HCT116 (cell line): ENCODE measurements at regions not wholly inside any gene's neighbourhood (a gene's known extent, or its start where the extent isn't known, plus 50 kb on each side); places are given as distances from the start of the nearest gene placed in this dataset.

ENCODE experiments used
- ATAC-seq: fragments of 200-7000 bp; cut with Tn5 transposase; 2 replicates; pipeline ENCODE4 v1.9.1; 2020; ENCODE audit warnings: mild to moderate bottlenecking, moderate library complexity
- BruUV-seq: library from RNA; stranded (reverse); fragments of 400-500 nt; replicated peaks from 2 replicates; lab custom pipeline; 2021; lab: Mats Ljungman, UMichigan
- CTCF ChIA-PET: fragments of 300-600 bp; sonication (Branson Sonifier 250); formaldehyde crosslinking; loops from one replicate; lab custom pipeline; 2021; ENCODE audit warnings: antibody characterized with exemption; lab: Charles Lee
- POLR2A ChIA-PET: fragments of 300-600, 350-600 bp; sonication (Branson Sonifier 250); formaldehyde crosslinking; loops from one replicate; lab custom pipeline; 2021; ENCODE audit warnings: antibody characterized with exemption; lab: Charles Lee
- RAD21 ChIA-PET, 2 experiments: fragments of 300-600 bp; sonication (Branson Sonifier 250); formaldehyde crosslinking; loops; one replicate each; lab custom pipeline; 2023; ENCODE audit warnings: low total read pairs in 2 of 2; ENCODE audit not compliant: uncharacterized antibody in 2 of 2, unreplicated experiment in 2 of 2, low non-redundant PET in 1 of 2; lab: Charles Lee
- DNase-seq: peaks from one replicate; pipeline ENCODE4 v3.0.0-alpha.2; 2010; ENCODE audit warnings: low read depth, low spot score
- H2AFZ ChIP-seq: fragments of 200-600 bp; shearing (Covaris generic), sonication (generic); 2 replicates; pipeline ENCODE4 v1.6.1; 2017; ENCODE audit warnings: low read depth, mixed run types, mixed read lengths, antibody characterized with exemption, low read length; ENCODE audit not compliant: poor library complexity, severe bottlenecking
- H3K27ac ChIP-seq: 2 replicates; pipeline ENCODE4 v1.5.1; 2012; ENCODE audit warnings: low read depth, low read length
- H3K27me3 ChIP-seq: fragments of 200-600 bp; sonication (generic); 2 replicates; pipeline ENCODE4 v1.6.1; 2016; ENCODE audit warnings: mixed run types, low read length, mixed read lengths; ENCODE audit not compliant: insufficient read depth
- H3K36me3 ChIP-seq, 2 experiments: fragments of 200-500 bp in 1 of 2; fragments of 200-600 bp in 1 of 2; sonication (Bioruptor generic) in 1 of 2; sonication (generic) in 1 of 2; 2 replicates each; pipeline versions ENCODE4 v1.5.1 to v1.6.1; 2014 to 2016; ENCODE audit warnings: low read length in 2 of 2, inconsistent platforms in 1 of 2, mixed read lengths in 1 of 2, mixed run types in 1 of 2; ENCODE audit not compliant: insufficient read depth in 2 of 2, control insufficient read depth in 1 of 2
- H3K4me1 ChIP-seq, 2 experiments: fragments of 200-600 bp in 1 of 2; sonication (generic) in 1 of 2; 2 replicates each; pipeline versions ENCODE4 v1.5.1 to v1.6.1; 2012 to 2017; ENCODE audit warnings: low read length in 2 of 2, inconsistent platforms in 1 of 2, mild to moderate bottlenecking in 1 of 2, mixed read lengths in 1 of 2, mixed run types in 1 of 2, moderate library complexity in 1 of 2; ENCODE audit not compliant: insufficient read depth in 2 of 2, control insufficient read depth in 1 of 2
- H3K4me2 ChIP-seq: fragments of 200-600 bp; sonication (generic); 2 replicates; pipeline ENCODE4 v1.6.1; 2017; ENCODE audit warnings: mixed run types, low read length, mixed read lengths
- H3K4me3 ChIP-seq, 2 experiments: fragments of 200-600 bp in 1 of 2; sonication (generic) in 1 of 2; replicated peaks in 1 of 2; 2 replicates each; pipeline ENCODE4 v1.5.1; 2011 to 2016; ENCODE audit warnings: low read length in 2 of 2, control low read depth in 1 of 2, low read depth in 1 of 2, mild to moderate bottlenecking in 1 of 2, mixed read lengths in 1 of 2, mixed run types in 1 of 2
- H3K79me2 ChIP-seq: fragments of 200-600 bp; sonication (generic); 2 replicates; pipeline ENCODE4 v1.6.1; 2017; ENCODE audit warnings: mild to moderate bottlenecking, mixed run types, low read length, moderate library complexity, mixed read lengths; ENCODE audit not compliant: insufficient read depth
- H3K9ac ChIP-seq: fragments of 200-600 bp; sonication (generic); 2 replicates; pipeline ENCODE4 v1.6.1; 2016; ENCODE audit warnings: low read length, mixed read lengths
- H3K9me2 ChIP-seq: fragments of 200-600 bp; sonication (generic), shearing (Covaris generic); 2 replicates; pipeline ENCODE4 v1.6.1; 2017; ENCODE audit warnings: mixed run types, mild to moderate bottlenecking, moderate library complexity; ENCODE audit not compliant: insufficient read depth
- H3K9me3 ChIP-seq, 2 experiments: fragments of 200-500 bp in 1 of 2; fragments of 200-600 bp in 1 of 2; sonication (Bioruptor generic) in 1 of 2; sonication (generic) in 1 of 2; 2 replicates each; pipeline ENCODE4 v1.6.1; 2014 to 2017; ENCODE audit warnings: low read length in 2 of 2, mixed read lengths in 2 of 2, inconsistent platforms in 1 of 2, low read depth in 1 of 2, mild to moderate bottlenecking in 1 of 2, mixed run types in 1 of 2, moderate library complexity in 1 of 2; ENCODE audit not compliant: control insufficient read depth in 1 of 2, insufficient read depth in 1 of 2
- H4K20me1 ChIP-seq: fragments of 200-600 bp; sonication (generic), shearing (Covaris generic); 2 replicates; pipeline ENCODE4 v1.6.1; 2017; ENCODE audit warnings: mixed run types, mild to moderate bottlenecking, moderate library complexity; ENCODE audit not compliant: insufficient read depth
- CEBPB ChIP-seq: IDR thresholded peaks from 2 replicates; pipeline ENCODE4 v1.6.1; 2012; ENCODE audit warnings: low read depth
- FOSL1 ChIP-seq: IDR thresholded peaks from 2 replicates; pipeline ENCODE4 v1.6.1; 2012; ENCODE audit warnings: low read depth
- JUND ChIP-seq: IDR thresholded peaks from 2 replicates; pipeline ENCODE4 v1.6.1; 2012
- SP1 ChIP-seq: IDR thresholded peaks from 2 replicates; pipeline ENCODE4 v1.6.1; 2012; ENCODE audit warnings: low read depth
- YY1 ChIP-seq: IDR thresholded peaks from 2 replicates; pipeline ENCODE4 v1.6.1; 2011; ENCODE audit warnings: low read length, low read depth, moderate library complexity, mild to moderate bottlenecking; ENCODE audit not compliant: insufficient replicate concordance; ENCODE audit errors: extremely low read depth
- ZNF274 ChIP-seq: fragments of 200-500 bp; sonication (Bioruptor generic); IDR thresholded peaks from 2 replicates; pipeline ENCODE4 v1.6.1; 2014; ENCODE audit warnings: mild to moderate bottlenecking, low read depth, low read length, inconsistent platforms
- intact Hi-C: fragments of 100-400 bp; cut with micrococcal nuclease; formaldehyde crosslinking; loops from 2 replicates; pipeline ENCODE4 v1.10.0; 2022
- TF ChIP-seq, protein P1 (sequence below), 3 experiments: fragments of 200-600 bp in 1 of 3; sonication (generic) in 1 of 3; IDR thresholded peaks in 2 of 3; conservative IDR thresholded peaks in 1 of 3; 2 replicates each; pipeline ENCODE4 v1.5.1; 2012 to 2017; ENCODE audit warnings: low read depth in 2 of 3, low read length in 2 of 3, antibody characterized with exemption in 1 of 3, borderline replicate concordance in 1 of 3, control low read depth in 1 of 3, mild to moderate bottlenecking in 1 of 3, mixed read lengths in 1 of 3, mixed run types in 1 of 3, moderate library complexity in 1 of 3; ENCODE audit not compliant: insufficient read depth in 1 of 3

DNA sequence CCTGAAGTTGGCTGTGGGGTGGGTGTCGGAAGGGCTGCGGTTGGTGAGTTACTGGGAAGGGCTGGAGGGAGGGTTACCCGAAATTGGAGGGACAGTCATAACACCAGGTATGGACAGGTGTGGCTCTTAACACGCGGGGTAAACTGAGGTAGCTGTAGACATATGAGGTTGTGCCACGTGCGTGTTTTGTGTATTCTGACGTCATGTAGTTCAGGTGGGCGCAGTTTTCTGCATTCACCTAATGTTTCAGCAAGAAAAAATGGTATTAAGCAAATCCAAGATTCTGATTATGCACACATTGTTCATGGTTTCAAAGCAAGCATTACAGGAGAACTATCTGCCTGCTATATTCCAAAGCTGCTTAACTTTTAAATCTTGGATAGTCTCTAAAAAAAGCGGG, 83.5 kb upstream of the GPM6B start (continued):
- TF ChIP-seq, protein P1, sequence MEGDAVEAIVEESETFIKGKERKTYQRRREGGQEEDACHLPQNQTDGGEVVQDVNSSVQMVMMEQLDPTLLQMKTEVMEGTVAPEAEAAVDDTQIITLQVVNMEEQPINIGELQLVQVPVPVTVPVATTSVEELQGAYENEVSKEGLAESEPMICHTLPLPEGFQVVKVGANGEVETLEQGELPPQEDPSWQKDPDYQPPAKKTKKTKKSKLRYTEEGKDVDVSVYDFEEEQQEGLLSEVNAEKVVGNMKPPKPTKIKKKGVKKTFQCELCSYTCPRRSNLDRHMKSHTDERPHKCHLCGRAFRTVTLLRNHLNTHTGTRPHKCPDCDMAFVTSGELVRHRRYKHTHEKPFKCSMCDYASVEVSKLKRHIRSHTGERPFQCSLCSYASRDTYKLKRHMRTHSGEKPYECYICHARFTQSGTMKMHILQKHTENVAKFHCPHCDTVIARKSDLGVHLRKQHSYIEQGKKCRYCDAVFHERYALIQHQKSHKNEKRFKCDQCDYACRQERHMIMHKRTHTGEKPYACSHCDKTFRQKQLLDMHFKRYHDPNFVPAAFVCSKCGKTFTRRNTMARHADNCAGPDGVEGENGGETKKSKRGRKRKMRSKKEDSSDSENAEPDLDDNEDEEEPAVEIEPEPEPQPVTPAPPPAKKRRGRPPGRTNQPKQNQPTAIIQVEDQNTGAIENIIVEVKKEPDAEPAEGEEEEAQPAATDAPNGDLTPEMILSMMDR (IDR thresholded peaks at IDR 0.05 in 2 of 3, conservative IDR thresholded peaks at IDR 0.05 in 1 of 3; ENCODE audit: borderline replicate concordance in 1 of 3, insufficient read depth in 1 of 3, low read depth in 2 of 3, low read length in 2 of 3), result no peak
- no peak for TF ChIP-seq FOSL1
- no peak for TF ChIP-seq ZNF274

- peak; percentile 50; the same call in 1 of the 2 replicates for ATAC-seq
- Histone ChIP-seq H2AFZ (no peak overlapping the region), H4K20me1 (no peaks in the 10 kb centered on the region), H3K4me3 (no peak overlapping the region), H3K9ac (no peak overlapping the region), H3K4me1 (peaks cover 0 to 7% of the 10 kb centered on the region in 2 experiments; a peak in 1 of 4 replicates), H3K27ac (no peak overlapping the region), H3K79me2 (no peaks in the 10 kb centered on the region), H3K9me3 (no peaks in the 10 kb centered on the region), H3K9me2 (no peaks in the 10 kb centered on the region), H3K27me3 (no peaks in the 10 kb centered on the region), H3K36me3 (no peaks in the 10 kb centered on the region), H3K4me2 (no peak overlapping the region; the same call in 1 of the 2 replicates)
- ChIA-PET RAD21 (no interaction called here), CTCF (no interaction called here), POLR2A (no interaction called here)
- intact Hi-C loops, result no loop called here
- BruUV-seq, result no TSS peak
- TF ChIP-seq JUND (peak; percentile 23; the same call in 1 of the 2 replicates), FOSL1 (peak; percentile 38), CEBPB (peak; percentile 74), SP1 (peak; percentile 31; the same call in 1 of the 2 replicates), YY1 (no peak)
- DNase-seq, result no peak
Measured at GRCh38 chrX:13899607-13900006, 82.7 kb upstream of the GPM6B start.
